NCI-H1694 treated with DMSO at 0.1 percent for 48 hours (cell line): ENCODE measurements at regions not wholly inside any gene's neighbourhood (a gene's known extent, or its start where the extent isn't known, plus 50 kb on each side); places are given as distances from the start of the nearest gene placed in this dataset.

Source experiments
- DNase-seq: peaks from one replicate; lab custom pipeline; 2025; lab: John Stamatoyannopoulos, UW

DNA sequence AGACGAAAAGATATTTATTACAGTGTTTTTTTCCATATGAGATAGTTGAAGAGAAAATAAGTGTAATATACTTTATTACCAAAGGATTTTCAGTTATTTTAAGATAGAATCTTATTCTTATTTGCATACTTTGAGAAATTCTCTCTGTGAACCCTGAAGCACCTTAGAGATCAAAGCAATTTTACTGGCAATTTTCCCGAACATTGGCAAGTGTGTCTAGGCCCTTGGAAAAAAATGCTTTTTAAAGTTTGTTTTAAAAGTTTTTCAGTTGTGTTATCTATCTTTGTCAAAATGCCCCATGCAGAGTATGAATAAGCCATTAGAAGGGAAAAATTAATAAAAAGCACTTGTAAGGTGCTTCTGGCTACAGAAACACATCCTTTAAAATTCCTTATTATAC, 276.8 kb upstream of the HSF2 start:
- no peak for DNase-seq

DNA sequence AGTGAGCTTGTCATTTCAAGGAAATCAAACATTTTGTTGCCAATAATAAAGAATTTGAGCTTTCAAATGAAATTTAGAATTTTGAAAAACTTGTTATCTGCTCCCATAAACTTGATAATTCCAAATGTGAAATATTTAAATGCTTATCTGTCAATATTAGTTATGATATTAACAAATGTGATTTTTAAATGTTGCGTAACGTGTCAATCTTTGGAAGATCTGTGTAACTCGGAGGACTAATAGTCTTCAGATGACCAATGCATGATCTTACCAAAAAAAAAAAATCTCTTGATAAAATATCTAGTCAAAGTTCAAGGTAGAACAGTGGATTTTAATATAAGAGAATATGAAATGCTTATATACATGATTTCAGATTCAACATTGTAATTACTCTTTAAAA, 274.5 kb upstream of the HSF2 start:
- no peak for DNase-seq

DNA sequence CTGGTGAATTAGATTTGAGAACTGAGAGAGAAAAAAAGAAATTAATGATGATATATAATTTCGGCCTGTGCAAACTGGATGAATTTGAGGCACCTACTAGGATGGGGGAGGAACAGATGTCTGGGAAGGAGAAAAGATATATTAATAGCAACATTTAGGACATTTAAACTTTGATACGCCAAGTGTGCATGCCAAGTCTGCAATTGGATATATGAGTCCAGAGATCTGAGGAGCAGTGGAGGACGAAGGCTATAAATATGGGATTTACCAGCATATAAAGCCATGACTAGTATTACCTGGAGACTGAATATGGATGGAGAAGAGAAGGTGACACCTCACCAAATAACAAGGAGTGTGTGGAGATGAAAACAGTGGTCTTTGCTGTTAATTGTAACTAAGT, 272.6 kb upstream of the HSF2 start:
- no peak for DNase-seq

DNA sequence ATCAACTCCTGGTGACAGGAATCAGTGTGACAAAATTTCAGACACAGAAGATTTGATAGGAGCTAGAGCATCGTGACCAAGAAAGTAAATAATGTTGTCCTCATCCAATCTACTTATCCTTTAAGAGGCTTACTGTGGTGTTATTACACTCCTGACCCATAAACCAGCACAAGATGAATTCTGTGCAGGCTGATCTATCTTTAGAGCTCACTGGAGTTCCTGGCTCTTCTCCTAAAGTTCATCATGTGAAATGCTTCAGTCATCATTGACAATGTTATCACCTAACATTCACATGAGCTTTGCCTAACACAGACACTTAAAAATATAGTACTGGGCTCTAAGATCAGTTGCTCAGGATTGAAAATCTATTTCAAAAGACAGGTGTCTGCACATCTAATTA, 271.0 kb upstream of the HSF2 start:
- DNase-seq, result no peak

DNA sequence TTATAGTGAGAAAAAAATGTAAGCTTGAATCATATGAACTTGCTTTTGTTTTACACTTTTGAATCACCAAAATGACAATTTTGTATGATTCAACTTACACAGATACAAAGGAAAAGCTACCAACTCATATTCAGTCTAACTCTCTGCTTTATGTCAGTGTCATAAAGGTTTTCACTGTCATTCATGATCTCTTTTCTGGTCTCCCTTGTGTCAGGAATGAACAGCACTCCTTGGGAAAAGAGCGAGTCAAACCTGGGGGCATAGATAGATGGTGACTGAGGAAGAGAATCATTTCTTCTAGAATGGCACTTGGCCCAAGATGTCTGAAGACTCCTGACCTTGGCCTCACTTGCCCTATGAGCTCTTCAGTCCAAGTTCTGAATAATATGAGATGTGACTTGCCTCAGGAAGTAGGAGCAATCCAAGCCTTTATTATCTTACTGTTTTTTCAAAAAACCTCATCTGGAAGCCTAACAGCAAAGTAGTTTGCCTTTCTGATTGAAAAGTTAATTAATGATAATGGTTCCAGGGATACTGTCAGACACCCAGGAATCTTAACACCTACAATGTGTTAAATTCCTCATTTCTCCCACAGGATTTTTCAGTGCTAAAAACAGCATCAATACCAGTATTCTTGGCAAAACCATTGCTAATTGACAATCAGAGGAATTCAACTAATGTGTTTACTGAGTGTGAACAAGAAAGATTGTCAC, 270.0 kb upstream of the HSF2 start:
- DNase-seq, result no peak

DNA sequence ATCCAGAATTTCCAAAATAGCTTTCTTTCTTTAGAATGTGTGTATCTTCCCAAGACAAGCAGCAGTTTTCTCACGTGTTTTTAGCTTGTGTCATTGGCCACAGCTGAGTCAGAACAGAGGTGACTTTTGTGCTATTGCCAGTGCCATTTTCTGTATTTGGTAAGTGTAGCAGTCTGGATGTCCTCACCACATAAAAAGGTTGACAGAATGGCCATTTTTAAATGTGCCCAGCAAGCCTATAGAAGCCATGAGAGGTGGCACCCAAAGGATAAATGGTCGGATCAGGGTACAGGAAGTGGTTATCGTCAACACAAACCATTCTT, 269.5 kb upstream of the HSF2 start:
- no peak for DNase-seq

DNA sequence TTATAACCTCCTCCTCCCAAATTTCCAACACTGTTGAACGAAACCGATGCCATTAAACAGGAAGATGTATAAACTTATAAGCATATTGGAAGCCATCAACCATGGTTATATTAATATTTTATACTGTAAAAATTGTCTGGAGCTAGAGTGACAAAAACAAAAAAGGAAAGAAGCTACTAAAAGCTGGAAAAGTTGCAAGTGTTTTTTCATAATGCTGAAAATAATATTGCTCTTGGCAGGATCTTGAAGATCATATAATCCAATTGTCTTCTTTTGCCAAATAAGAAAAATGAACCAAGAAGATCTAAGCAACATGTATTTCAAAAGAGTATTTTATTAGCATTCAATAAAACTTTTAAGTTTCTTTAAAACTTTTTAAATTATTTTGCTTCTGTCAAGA, 268.9 kb upstream of the HSF2 start:
- DNase-seq, result no peak

DNA sequence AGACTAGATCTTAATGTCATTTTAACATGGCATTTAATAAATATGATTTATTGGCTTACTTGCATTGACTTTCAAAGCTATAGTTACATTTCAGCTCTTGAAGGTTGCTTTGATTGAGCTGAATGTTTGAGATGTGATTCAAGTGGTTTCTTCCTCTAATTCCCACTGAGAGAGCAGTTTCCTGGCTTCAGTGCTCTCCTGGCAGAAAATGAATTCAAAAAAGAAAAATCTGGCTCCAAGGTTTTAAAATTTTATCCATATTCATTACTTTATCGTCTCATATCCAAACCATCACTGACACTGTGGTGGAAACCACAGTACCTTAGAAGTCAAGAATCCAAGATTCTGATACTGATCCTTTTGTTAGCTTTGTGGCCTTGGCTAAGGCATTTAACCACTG, 263.1 kb upstream of the HSF2 start:
- no peak for DNase-seq

DNA sequence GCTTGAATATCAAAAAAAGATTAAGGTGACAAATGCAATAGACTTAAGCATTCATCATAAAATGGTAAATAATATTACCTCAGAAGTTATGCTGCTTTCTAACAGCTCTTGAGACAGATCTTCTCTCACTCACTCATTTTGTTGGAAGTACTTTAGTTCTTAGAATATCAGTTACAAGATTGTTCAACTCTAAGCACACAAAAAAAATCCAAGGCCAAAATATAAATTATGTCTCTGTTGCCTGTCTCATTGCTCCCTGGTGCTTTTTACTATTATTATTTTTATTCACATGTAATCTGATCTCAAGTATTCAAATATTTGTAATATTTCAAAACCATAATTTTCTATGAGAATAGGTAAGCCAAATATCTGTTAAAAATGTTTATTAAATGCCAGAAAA, 259.4 kb upstream of the HSF2 start:
- no peak for DNase-seq

DNA sequence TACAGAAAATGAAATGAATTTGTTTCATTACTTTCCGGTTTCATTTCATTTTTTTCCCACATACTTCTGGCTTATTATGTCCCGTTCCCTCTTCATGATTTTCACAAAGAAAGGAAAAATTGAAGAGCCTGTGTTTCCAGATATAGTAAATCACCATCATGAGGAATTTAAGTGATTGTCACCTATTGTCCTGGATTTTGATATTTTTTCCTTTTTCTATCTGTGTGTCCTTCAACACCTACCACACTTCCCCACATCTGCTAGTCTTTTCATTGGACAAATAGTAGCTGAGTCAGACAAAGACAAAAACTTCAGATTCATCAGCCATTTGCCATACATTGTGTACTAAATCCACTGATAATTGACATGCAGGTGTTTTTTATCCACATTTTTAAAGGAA, 258.2 kb upstream of the HSF2 start:
- DNase-seq, result no peak

DNA sequence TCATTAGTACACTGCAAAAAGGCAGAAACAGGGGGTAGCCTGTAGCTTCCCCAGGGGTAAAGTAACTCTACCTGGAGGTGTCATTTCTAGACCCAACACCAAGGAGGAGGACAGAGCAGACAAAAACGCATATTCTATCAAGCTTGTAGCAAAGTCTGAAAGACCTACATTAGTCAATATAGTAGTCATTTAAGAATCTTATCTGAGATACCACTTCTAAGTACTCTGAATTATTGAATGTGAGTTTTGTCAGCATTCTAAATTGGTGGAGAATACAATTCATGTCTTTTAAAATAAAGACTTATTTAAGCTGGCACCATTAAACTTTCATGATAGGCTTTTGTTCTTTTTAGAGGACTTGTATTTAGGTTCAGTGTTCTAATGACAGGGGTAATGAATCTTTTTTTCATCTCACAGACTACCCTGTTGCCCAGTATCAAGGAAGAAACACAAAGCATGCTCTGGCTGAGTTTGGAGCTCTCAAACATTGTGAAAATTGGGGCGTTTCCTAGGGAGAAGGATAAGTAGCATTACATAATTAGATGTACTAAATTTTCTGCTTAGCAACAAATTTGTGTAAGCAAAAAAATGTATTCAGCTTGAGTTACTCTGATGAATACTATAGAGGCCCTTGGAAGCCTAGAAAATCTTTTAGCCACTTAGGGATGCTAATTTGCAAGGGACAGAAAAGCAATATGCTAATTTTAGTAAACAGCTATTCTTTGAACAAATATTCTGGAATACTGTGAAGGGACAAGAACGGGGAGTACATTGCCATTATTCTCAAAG, 255.4 kb upstream of the HSF2 start:
- DNase-seq, result no peak

DNA sequence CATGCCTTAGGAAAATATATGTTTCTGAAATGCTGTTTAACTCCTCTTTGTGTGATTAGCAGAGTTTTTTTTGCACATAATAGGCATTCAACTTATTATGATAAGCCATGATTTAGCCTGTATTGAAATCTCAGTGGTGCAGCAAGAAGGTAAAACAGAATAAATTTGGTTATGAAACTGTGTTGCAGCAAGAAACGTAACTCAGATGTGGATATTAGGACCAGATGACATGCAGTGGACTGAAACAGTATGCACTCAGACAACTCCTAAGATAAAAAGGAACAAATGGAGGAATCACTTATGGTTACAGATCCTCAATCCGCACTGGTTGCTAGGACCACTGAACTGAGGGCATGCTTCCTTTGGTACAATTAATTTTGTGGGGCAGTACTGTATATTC, 254.2 kb upstream of the HSF2 start:
- DNase-seq, result no peak

DNA sequence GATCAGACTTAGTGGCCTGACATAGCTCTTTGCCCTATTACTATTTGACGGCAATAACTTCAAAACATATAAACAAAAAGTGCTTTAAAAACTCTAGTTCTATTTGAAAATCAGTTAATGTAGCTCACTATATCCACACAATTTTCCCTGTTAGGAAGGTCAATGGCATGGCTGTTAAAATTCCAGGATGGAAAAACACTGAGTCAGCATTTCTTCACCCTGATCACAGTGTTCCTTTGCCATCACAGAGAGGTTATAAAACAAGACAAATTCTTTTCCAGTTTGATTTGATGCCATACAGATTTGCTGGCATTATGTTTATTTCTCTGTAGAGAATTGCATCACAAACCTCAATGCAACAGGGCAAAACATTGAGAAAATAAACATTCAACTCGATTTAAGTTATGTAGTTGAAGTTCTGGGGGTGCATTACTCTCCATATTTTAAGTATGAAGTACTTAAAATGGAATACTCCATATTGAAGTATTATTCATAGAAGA, 253.7 kb upstream of the HSF2 start:
- no peak for DNase-seq

DNA sequence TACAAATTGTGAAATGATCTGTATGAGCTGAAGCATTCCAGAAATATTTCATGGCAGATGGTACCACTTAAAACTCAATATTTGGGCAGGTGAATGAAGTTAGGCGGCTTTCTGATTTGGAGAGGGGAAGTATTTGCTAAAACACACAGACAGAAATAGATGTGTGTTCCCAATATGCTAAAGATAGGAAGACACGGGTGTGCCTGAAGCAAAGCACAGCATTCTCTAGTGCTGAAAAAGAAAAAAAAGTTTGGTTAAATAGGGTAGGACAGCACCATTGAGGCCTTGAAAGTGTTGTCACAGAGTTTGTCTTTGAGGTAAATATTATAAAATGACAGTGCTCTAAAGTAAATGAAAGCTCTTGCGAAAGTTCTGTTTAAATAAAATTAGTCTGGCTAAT, 252.2 kb upstream of the HSF2 start:
- DNase-seq, result no peak

DNA sequence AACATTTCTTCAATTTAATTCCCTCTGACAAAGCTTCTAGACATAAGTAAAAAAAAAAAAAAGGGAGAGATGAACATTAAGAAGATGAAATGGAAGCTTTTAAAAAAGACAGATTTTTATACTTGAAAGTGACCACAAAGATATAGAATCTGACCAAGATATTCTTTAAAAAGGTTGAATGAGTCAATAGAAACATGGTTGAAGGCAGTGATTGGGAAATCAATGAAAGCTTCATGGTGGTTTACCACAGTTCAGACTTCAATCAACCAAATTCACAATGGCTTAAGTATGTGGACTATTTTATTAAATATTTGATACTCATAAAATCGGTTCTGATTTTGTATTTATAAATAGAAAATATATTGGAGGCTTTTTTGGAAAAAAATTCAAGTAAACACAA, 248.4 kb upstream of the HSF2 start:
- DNase-seq, result no peak

DNA sequence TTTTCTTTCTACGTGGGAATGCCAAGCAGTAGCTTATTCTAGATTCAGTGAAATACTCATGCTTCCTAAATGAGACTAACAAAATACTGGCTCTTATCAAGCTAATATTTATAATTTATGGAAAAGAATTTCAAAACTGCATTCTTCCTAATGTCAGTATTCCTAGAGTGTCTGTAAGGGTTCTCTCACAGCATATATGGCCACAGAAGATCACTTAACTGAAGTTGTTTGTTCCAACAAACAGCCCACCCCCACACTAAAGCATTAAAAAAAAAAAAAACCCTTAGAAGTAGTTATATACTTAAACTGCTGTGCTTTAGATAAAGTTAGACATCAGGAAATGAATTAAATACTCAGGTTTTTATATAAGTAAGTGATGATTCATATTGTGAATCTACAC, 247.7 kb upstream of the HSF2 start:
- DNase-seq, result no peak

DNA sequence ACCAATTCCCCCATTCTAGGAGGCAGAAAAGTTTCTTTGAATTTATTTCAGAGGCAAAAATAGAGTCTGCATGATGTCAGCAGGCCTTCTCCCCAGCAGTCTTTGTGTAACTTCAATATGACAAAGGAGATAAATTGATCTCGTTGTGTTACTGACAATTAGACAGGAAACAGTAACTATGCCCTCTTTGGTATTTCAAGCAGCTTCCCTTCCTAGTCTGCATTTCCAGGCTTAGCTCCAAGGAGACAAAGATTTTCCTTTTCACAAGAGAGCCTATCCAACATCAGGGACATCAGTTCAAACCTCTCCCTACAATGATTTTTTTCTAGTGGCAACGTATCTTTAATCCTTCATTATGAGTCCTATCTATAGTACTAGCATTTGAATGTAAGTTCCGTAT, 245.9 kb upstream of the HSF2 start:
- DNase-seq, result no peak

DNA sequence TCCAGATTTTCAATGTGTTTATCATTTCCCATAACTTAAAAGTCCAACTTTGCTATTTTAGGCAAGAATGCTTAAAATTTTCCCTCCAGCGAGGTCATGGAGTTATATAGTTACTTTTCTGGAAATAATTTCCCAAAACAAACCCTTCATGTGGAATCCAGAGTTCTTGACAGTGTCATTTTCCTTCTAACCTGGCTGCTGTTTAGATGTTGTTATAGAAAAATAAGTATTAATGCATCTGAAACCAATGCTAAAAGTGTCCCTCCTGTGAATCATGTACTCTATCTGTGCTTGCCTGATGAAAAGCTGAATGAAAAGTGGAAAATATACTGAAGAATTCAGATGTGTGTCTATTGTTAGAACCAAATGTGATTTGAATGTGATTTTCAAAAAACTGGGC, 245.3 kb upstream of the HSF2 start:
- no peak for DNase-seq

DNA sequence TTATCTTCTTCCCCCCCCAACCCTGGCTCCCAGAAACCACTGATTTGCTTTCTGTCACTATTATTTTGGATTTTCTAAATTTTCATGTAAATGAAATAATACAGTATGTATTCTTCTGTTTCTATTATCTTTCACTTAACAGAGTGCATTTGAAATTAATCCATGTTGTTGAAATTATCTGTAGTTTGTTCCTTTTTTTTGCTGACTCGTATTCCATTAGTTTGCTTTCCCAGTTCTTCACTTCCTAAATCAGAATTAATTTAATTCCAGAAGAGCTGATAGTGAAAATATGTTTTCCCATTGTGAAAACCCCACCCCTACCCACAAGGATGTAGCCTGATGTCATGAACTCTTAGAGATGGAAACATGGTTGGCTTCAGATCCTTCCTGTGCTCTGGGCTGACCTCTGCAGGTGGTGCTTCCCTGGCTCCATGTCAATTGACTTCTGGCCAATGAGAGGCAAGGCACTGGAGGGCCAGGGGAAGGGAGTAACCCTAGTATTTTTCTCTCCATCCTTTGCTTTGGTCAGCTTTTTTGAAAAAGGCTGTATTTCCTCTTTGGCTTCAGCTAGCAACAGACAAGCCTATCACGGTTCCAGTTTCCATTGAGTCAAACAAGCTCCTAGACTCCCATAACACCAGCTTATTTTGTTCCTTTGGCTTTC, 244.4 kb upstream of the HSF2 start:
- no peak for DNase-seq

DNA sequence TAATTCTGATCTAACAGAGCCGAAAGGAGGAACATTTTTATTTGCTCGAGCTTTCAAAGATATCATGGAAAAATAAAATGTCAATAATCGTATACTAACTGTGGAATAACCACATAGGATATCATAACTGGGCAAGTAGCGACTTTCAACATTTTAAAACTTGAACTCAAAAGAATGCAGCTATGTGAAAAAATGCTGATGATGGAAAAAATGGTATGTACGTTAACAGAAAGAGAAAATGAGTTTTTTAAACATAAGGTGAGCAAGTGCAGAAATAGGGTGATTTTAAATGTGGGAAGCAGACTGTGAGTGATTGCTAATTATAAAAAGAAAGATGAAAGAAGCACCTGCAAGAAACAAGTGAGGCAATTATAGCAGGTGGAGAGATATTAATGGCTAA, 238.3 kb upstream of the HSF2 start:
- DNase-seq, result no peak

DNA sequence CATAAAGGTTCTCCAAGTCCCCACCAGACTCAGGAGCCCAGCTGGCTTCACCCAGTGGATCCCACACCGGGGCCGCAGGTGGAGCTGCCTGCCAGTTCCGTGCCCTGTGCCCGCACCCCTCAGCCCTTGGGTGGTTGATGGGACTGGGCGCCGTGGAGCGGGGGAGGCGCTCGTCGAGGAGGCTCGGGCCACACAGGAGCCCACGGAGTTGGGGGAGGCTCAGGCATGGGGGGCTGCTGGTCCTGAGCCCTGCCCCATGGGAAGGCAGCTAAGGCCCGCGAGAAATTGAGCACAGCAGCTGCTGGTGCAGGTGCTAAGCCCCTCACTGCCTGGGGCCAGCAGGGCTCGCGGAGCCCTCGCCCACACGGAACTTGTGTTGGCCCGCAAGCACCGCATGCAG, 234.4 kb upstream of the HSF2 start:
- DNase-seq, result no peak

DNA sequence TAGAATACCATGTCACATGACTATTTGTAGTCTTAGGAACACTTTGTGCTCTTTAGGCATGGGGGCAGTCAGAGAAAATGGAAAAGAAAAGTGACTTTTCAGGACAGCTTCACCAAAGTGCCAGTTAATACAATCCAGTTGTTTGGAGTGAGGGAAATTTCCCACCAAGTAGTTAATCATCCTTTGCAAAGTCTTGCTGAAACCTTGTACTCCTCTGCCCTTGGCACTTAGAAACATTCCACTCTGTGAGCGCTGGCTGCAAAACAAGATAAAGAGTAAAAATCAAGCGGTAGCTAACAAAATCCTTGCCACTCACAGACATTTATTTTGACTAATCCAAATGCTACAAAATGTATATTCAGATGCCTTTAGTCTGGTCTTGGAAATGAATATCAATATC, 229.2 kb upstream of the HSF2 start:
- DNase-seq, result no peak

DNA sequence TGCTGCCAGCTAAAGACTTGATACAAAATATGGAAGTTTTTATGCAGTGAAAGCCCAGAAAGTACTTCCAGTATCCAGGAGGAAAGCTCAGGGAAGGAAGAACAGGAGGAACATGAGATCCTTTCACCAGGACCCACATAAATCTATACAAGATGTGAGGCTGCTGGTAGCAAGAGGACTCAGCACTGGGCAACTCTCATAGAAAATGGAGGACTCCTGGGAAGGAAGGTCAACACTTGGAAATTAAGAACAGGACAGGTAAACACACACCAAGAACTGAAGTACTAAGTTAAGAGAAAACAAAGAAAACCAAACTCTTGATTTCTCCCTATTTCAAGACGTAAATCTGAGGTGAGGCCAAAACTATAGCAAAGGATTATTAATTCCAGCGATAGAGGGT, 220.5 kb upstream of the HSF2 start:
- no peak for DNase-seq
